ENCODE measurements at regions not wholly inside any gene's neighbourhood (a gene's known extent, or its start where the extent isn't known, plus 50 kb on each side); places are given as distances from the start of the nearest gene placed in this dataset.

- TF ChIP-seq CTCF (IDR thresholded peaks at IDR 0.05) (no peak), POLR2A (IDR thresholded peaks at IDR 0.05) (no peak)
These were observed 359.1 kb upstream of the SLC35B3 start for GRCh38 chr6:8794420-8794819.
